NOMO-1 treated with DMSO at 0.1 percent for 48 hours (cell line): ENCODE measurements at regions not wholly inside any gene's neighbourhood (a gene's known extent, or its start where the extent isn't known, plus 50 kb on each side); places are given as distances from the start of the nearest gene placed in this dataset.
"Not testable (repeated sequence)": the region's sequence is repeated elsewhere in the genome, so short reads cannot be mapped to it uniquely, and the experiment has no call there.

Experiments
- DNase-seq: peaks from one replicate; lab custom pipeline; 2025; ENCODE audit not compliant: unreplicated experiment; lab: John Stamatoyannopoulos, UW

DNA sequence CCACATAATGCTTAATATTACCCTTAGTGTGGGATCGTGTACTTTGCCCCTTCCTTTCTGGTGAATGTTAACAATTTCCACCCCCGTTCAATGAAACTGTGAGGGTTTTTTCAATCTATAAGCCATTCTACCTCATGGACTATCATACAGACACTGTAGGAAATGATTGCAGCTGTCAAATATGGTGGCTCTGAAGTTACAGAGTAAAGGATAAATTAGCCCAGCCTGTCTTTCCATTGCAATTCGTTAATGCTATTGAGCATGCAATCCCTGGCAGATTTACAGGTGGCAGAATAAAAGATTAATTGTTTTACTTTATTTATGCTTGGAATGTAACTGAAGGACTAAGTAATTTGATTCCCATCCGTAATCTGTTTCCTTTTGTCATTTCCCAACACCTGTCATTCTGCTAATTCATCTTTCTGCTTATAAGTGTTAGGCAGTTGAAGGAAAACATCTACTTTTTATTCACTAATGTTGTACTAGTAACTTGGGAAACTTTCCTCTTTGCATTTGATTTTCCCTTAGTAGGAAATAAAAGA lies 1211.6 kb upstream of the LRRN3 start:
- no peak for DNase-seq

DNA sequence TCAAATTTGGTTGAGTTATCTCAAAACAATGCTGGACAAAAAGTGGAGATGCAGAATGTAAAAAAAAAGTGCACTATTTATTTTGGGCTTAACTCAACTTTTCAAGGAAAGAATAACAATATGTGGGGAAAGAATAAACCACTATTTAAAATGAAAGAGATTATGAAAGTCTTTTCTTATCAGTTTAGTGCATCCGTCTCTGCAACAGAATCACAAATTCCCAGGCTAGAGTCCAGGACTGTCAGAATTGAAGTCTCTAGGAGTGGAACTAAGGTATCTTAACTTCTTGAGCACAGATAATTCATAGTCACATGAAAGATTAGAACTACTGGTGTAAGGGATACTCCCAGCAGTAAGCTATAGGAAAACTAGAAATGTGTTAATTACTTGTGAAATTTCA lies 1200.3 kb upstream of the LRRN3 start:
- no peak for DNase-seq

DNA sequence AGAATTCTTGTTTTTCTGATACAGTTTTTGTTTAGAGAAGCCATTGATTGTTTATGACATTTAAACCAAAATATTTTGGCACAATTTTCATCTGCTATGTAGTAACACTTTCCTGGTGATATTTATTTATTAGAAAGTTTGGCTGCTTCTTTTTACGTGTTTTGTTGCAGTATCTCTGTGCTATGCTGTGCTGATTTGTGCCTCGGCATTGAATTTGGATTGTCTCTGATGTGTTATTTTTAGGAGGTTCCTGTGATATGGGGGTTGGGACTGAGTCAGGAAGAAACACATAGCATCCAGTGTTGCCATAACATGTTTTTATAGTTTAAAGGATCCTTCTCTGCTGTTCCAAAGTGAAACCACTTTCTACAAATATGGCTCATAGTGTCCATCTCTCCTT lies 1197.7 kb upstream of the LRRN3 start:
- DNase-seq, result no peak

DNA sequence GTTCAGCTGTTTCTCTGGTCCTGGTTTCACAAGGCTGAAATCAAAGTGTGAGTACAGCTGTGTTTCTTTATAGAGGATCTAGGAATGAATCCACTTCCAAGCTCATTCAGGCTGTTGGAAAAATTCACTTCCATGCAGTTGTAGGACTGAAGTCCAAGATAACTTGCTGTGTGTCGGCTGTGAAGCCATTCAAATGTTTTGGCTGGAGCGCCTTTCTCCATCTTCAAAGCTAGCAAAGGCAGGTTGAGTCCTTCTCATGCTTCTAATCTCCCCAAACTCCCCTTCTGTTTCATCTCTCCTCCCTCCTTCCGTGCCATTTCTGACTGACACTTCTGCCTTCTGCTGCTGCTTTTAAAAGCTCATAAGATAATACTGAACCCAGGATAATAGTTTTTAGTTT lies 1195.4 kb upstream of the LRRN3 start:
- DNase-seq, result no peak

DNA sequence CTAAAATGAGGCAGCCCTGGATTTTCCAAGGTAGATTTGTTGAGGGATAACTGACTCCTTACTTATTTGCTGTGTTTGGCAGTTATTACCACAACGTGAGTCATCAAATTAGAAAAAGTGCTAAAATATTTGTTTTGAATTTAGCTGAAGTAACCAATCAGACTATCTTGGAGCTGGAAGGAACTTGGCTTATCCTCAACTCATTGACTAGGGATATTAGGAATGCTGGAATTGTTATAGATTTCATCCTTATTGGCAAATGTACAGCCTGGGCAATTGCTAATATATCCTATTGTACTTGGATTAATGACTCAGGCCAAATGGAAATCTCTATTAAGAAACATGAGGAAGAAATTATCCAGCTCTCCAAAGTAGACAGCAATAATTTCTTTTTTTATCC lies 1189.0 kb upstream of the LRRN3 start:
- DNase-seq, result no peak

DNA sequence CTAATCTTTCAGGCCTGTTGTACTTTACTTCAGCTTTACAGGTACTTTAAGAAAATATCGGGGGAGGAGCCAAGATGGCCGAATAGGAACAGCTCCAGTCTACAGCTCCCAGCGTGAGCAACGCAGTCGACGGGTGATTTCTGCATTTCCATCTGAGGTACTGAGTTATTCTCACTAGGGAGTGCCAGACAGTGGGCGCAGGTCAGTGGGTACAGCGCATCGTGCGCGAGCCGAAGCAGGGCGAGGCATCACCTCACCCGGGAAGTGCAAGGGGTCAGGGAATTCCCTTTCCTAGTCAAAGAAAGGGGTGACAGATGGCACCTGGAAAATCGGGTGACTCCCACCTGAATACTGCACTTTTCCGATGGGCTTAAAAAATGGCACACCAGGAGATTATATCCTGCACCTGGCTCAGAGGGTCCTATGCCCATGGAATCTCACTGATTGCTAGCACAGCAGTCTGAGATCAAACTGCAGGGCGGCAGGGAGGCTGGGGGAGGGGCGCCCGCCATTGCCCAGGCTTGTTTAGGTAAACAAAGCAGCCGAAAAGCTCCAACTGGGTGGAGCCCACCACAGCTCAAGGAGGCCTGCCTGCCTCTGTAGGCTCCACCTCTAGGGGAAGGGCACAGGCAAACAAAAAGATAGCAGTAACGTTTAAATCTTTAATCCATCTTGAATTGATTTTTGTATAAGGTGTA lies 1185.4 kb upstream of the LRRN3 start:
- not testable (repeated sequence) for DNase-seq

DNA sequence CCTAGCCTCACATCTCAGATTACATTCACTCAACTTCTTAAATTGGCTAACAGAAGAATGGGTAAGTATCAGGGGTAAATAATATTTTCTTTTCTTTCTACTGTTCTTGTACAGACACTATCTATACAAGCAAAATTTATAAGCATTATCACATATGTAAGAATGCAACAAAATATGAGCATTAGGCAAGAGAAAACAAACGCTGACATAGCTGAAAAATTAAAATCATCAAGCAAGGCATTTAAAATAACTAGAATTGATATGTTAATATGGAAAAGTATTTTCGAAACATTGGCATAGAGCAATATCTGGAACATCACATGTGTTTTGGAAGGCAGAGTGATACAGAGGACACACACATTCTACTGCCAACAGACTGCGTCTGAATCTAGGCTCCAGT lies 1175.3 kb upstream of the LRRN3 start:
- DNase-seq, result no peak

DNA sequence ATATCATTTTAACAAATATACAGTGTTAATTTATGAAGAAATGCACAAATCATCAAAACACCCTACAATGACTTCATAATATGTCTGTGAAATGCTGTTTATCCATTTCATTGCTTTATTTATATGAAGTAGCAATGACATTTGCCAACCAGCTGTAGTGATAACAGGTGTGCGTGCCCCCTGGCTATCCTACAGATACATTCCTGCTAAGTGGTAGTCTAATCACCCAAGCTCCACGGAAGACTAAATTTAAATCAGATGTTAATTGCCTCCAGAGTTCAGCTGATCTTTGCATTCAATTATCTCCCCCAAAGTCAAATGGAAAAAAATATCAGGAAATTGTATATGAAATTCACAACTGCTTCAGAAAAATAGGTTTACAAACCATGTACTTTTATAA lies 1164.2 kb upstream of the LRRN3 start:
- no peak for DNase-seq

DNA sequence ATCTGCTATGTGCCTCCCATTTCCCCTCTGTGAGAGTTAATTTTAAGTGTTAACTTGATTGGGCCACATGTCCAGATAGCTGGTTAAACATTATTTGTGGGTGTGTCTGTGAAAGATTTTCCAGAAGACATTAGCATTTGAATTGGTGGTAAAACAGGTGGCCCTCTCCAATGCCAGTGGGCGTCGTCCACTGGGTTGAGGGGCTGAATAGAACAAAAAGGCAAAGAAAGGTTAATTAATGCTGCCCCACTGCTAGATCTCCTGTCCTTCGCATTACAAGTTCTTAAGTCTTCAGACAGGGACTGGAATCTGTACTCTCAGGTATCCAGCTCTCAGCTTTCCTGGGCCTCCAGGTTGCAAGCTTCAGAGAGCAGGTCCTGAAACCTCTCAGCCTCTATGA lies 1160.9 kb upstream of the LRRN3 start:
- DNase-seq, result no peak

DNA sequence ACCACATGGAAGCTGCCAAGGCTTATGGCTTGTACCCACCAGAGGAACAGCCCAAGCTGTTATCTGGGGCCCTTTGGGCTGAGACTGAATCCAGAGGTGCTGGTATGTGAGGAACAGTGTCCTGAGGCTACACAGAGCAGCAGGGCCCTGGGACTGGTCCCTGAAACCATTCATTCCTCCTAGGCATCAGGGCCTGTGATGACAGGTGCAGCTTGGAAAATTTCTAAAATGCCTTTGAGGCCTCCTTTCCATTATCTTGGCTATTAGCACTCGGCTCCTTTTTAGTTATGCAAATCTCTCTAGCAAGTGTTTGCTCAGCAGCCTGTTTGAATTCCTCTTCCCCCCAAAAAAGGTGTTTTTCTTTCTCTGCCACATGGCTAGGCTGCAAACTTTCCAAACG lies 1151.7 kb upstream of the LRRN3 start:
- DNase-seq, result no peak

DNA sequence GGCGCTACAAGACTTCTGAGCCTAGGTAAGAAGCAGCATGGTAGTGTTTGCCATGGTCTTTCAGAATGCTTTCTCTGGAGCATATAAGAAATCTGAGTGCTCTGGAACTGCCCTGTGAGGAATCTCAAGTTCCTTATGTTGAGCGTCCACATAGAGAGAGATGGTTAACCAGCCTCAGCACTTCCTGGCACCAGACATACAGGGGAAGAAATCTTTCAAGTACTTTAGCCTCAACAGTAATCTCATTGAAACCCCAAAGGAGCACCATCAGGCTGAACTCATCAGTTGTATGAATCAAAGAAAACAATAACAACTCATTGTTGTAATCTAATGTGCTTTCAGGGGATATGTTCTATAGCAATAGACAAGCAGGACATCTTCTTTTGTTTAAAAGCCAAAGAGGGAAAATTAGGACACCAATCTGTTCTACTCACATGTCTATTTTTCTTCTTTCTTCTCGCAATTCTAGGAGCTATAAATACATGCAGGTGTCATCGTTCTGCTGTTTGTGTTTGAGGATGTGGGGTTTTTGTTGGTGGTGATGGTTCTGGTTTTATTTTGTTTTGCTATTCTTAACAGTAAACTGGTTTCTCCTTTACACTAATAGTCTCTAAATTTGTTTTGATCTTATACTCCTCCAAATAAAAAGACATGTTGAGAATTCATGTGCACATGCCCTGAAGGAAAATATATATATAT lies 1145.0 kb upstream of the LRRN3 start:
- no peak for DNase-seq

DNA sequence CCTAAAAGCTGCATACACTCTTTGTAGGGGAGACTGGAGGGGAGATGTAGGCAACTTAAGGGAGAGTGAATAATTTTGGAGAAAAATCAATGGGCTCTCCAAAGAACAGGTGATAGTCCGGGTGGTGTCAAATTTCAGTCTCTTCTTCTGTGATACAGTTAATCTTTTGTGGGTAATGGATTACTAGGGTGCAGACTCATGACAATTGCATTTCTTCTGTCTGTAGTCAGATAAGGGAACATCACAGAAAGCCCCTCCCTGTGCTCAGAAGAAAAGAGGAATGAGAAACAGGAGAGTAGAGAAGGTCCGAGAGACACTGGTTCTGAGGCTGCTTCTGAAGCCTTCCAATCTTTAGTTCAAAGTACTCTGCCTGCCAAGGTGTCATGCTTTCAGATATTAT lies 1140.7 kb upstream of the LRRN3 start:
- DNase-seq, result no peak

DNA sequence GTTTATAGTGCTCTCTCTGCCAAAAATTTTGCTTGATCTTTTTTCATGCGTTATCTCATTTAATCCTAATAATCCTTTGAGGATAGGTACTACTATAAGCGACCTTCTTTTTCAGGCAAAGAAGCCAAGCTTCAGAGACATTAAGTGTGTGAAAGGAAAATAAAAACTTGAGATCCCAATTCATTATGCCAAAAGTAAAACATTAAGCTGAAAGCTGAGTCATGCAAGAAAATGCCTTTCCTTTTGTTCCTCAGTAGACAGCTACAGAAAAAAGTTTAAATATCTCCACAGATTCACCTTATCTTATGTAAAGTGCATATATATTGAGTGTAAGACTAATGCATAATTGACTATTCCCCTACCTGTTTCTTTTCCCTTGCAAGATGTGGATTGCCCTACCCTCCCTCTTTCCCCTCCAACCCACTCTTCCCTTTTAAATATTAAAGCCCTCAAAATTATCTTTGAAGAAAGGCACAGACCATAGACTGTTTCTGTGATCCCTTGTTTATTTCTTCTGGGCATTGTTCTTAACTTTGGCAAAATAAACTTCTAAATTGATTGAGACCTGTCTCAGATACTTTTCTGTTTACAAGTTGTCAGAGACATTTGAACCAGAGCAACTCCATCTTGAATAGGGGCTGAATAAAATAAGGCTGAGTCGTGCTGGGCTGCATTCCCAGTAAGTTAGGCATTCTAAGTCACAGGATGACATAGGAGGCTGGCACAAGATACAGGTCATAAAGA lies 1139.9 kb upstream of the LRRN3 start:
- DNase-seq, result no peak

DNA sequence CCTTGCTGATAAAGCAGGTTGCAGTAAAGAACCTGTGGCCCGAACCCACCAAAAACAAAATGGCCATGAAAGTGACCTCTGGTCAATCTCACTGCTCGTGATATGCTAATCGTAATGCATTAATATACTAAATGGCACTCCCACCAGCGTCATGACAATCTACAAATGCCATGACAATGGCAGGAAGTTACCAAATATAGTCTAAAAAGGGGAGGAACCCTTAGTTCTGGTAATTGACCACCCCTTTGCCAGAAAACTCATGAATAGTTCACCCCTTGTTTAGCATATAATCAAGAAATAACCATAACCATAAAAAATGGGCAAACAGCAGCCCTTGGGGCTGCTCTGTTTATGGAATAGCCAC lies 1139.4 kb upstream of the LRRN3 start:
- no peak for DNase-seq

DNA sequence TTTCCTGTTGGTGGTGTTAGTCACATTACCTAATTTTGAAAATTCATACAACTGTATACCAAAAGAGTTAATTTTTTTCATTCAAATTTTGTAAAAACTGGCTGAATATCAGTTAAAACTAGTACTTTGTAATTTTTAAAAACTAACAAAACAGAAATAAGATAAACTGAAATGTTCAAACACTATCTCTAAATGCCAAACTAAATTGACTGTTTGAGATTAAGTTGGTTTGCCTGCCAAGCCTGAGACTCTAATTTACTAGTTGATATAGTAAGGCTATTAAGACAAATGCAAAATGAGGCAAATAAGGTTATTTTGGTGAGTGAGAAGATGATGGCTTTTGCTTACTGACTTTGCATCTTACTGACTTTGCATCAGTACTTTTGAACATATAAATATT lies 1134.9 kb upstream of the LRRN3 start:
- no peak for DNase-seq

DNA sequence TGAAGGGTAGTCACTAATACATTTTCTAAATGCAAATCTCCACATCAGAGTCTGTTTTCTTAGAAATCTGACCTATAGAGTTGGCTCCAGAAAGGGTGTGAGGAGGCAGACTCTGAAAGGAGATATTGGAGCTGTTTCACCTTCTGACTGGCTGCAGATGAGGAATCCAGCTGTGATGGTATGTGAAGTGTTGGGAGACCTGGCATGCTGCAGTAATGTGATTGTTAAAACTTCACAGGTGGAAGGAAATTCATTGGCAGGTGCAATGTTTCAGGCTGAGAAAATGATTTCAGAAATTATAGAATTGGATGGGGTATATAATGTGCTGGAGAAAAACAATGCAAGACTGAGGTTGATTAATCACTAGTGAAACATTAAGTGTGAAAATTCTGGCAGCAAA lies 1134.0 kb upstream of the LRRN3 start:
- DNase-seq, result no peak

DNA sequence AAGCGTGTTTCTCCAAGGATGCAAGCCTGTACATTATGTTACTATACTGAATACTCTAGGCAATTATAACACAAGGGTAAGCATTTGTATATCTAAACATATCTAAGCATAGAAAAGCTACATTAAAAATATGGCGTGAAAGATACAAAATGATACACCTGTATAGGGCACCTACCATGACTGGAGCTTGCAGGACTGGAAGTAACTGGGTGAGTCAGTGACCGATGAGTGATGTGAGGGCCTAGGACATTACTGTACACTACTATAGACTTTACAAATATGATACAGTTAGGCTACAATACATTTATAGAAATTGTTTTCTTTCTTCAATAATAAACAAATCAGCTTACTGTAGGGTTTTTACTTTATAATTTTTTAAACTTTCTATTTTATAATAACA lies 1127.2 kb upstream of the LRRN3 start:
- no peak for DNase-seq

DNA sequence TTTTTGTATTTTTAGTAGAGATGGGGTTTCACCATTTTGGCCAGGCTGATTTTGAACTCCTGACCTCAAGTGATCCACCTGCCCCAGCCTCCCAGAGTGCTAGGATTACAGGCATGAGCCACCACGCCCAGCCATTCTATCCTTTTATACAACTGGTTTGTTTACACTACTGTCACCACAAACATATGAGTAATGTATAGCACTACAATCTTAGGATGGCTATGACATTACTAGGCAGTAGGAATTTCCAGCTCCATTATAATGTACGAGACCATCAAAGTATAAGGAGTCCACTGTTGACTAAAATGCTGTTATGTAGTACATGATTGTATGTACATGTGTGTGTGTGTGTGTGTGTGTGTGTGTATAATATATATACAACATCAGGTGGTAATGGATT lies 1126.1 kb upstream of the LRRN3 start:
- DNase-seq, result no peak

DNA sequence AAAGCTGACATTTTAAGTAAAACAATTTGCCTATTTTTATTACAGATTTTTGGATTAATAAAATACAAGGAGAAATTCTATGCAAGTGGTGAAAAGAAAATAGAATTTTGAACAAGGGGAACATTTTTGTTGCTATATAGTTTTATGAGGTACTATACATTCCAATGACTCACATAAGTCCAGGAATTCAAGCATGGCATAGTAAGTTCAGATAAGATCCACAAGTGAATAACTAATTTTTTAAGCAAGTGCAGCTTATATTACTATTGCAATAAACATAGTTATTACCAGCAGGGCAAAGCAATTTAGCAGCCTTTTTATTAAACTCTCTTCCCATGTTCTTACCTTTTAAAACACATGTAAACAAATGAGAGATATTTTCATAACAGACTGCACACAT lies 1123.5 kb upstream of the LRRN3 start:
- no peak for DNase-seq

DNA sequence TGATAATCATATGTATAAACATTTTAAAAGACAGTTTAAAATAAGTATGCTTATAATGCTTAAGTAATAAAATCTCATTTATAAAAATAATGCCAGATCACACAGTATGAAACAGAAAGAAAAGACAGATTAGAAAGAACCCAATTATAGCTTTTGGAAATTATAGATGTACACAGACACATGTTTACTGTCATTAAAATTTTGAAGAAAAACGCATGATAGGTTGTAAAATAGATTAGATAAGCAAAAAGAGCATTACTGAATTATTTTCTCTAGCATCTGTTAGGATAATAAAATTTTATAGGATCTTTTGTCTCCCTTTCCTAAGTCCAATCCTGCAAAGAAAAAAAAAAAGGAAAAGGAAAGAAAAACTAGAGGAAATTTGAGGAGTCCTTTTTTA lies 1107.3 kb upstream of the LRRN3 start:
- DNase-seq, result no peak

DNA sequence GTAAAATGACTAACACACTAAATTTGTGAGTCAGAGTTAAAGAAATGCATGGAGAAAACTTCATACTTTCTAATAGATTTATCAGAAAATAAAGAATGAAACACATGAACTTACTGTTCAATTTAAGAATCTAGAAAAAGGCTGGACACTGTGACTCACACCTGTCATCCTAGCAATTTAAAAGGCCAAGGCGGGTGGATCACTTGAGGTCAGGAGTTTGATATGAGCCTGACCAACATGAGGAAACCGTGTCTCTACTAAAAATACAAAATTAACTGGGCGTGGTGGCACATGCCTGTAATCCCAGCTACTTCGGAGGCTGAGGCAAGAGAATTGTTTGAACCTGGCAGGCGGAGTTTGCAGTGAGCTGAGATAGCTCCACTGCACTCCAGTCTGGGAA lies 1106.2 kb upstream of the LRRN3 start:
- no peak for DNase-seq

DNA sequence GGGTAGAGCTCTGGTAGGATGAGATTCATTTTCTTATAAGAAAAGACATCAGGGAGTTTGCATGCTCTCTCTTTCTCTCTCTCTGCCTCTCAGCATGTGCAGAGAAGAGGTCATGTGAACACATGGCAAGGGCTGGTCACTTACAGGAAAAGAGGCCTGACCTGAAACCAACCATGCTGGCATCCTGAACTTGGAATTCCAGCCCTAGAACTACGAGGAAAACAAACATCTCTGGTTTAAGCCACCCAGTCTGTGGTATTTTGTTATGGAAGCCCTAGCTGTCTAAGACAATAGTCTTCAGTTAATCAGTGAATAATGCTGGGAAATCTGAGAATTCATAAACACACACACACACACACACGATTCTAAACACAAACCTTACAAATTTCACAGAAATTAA lies 1104.2 kb upstream of the LRRN3 start:
- DNase-seq, result no peak
